Raji (cell line): ENCODE measurements at regions not wholly inside any gene's neighbourhood (a gene's known extent, or its start where the extent isn't known, plus 50 kb on each side); places are given as distances from the start of the nearest gene placed in this dataset.
A peak's percentile ranks its signal among the peaks of the same experiment; 100 is the strongest.

Experiments
- POLR2A ChIP-seq: IDR thresholded peaks from 2 replicates; pipeline ENCODE4 v1.6.1; 2011; ENCODE audit warnings: low read depth, low read length, control low read depth; ENCODE audit not compliant: insufficient read depth

- no peak for TF ChIP-seq POLR2A
Measured at GRCh38 chr6:159118924-159119323, 50.3 kb upstream of the FNDC1 start.

DNA sequence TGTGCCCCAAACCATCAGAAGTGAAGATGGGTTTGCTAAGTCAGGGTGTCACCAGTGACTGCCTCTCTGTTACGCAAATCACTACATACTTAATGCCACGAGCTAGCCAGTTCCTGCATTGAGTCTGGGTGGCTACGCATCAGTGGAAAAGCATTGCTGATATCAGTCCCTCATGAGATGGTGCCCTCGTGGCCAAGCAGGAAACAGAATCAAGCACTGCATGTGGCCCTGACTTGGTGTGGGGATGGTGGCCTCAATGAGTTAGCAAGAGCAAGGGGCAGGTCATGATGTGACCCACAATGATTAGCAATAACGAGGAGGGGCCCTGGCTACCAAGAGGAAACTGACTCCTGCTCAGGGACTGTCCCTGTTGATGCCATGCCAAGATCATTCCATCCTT lies 51.6 kb upstream of the FNDC1 start:
- no peak for TF ChIP-seq POLR2A

GRCh38 chr6:159117046-159117445 lies 52.2 kb upstream of the FNDC1 start:
- TF ChIP-seq POLR2A = no peak

DNA sequence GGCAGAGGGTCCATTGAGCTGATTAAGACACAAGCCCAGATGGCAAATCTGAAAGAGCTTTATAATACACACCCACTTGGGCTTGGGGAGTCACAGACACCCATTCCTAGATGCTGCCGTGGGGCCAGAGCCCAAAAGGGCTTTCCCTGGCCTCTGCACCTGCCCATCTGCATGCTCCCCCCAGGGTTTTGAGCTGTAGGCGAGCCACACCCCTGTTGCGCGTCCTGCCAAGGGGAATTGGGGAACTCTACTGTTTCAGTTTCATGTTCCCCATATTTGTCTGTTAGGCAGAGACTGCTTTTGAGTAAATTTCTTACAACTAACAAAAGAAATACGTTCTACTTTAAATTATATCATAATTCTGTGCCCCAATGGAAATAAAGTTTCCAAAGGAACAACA lies 52.9 kb upstream of the FNDC1 start:
- TF ChIP-seq POLR2A = no peak

- TF ChIP-seq POLR2A = no peak
Measured at GRCh38 chr6:159114569-159114968, 54.6 kb upstream of the FNDC1 start.

DNA sequence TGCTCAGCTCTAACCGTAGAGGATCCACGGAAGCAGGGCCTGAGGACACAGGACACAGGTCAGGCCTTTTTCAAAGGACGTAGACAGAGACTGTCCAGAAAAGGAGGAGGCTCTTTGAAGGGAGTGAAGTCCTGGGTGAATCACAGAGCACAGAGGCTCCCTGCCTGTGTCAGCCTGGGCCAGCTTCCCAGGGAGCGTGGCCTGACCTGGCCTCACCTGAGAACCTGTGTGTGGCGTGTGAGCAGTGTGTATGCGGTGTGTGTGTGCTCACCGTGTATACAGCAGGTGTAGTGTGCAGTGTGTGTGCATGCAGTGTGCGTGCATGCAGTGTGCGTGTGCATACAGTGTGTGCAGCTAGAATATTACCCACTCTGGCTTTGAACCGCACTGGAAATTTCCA lies 56.0 kb upstream of the FNDC1 start:
- no peak for TF ChIP-seq POLR2A

DNA sequence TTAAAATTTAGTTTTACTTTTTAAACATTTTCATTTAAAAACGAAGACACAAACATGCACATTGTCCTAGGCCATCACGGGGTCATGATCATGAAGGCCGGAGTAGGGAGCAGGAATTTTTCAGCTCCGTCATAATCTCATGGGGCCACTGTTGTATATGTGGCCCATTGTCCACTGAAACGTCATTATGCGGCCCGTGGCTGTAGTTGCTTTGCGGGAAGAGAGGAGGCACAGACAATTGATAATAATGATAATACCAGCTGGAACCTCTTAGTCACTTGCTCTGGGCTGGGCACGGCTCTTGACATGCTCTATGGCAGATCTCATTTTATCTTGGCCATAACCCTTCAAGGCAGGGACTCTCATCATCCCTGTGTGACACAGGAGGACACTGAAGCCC lies 56.5 kb upstream of the FNDC1 start:
- no peak for TF ChIP-seq POLR2A

DNA sequence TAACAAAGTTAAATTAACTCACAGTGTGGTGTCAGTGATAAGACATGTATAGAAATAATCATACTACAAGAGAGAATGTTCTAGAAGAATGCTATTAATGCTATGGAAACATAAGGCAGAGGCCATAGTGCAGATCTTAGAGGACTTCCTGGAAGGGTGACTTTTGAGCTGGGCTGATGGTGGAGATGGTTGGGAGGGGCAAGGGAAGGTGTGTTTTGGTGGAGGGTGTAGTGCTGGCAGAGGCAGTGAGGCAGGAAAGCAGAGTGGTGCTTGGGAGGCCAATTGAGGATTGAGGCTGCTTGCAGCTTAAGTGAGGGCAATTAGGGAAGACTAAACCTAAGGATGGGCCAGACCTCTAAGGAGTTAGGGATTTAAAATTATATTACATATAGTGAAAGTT lies 58.5 kb upstream of the FNDC1 start:
- TF ChIP-seq POLR2A = no peak

GRCh38 chr6:159110013-159110412 lies 59.2 kb upstream of the FNDC1 start:
- TF ChIP-seq POLR2A = no peak

DNA sequence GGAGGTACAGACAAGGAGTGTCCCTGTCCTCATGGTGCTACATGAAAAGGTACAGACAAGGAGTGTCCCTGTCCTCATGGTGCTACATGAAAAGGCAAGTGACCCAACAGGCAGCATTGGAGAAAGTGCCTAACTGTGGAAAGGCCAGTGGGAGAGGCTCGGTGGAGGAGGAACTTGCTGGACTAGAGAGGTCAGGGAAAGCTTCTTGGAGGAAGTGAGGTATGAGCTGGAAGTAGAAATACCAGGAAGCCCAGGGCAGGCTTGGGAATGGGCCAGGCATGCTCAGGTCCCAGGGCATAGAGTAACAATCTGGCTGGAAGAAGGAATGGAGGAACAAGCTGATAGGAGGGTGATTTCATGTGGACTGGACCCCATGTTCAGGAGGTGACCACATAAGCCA lies 59.8 kb upstream of the FNDC1 start:
- TF ChIP-seq POLR2A = no peak

- no peak for TF ChIP-seq POLR2A
Measured at GRCh38 chr6:159108426-159108985, 60.7 kb upstream of the FNDC1 start.

DNA sequence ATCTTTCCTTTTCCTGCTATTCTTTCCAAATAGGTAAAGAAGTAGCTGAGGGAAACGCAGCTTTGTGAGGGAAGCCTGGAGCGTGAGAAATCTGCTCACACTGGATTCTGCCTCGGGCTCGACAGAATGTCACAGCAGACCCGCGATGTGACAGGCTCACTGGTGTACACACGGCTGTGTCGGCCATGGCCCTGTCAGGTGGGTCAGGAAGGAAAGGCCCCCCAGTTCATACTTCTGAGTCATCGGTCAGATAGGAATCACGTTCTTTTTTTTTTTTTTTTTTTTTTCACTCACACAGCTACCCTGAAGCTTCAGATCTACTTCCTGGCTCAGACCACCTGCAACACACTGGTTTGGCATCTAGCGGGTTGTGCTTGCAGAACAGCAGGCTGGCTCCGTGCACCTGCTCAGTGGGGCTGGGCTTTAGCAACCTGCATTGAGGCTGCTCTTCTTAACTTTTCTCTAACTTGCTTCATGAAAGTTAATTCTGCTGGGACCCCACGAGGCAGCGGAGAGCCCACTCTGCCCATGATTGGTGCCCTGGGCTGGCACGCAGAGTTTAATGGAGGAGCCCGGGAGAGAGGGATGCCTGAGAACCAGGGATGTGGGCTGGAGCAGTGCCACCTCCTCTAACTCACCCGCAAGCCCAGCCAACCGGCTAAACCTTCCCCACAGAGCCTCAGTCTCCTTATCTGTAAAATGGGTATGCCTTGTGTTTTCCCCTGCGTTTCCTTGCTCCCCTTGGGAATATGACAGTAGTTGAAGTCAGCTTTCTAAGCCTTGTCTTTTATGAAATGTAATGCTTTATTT lies 61.5 kb upstream of the FNDC1 start:
- peak; percentile 42 for TF ChIP-seq POLR2A

DNA sequence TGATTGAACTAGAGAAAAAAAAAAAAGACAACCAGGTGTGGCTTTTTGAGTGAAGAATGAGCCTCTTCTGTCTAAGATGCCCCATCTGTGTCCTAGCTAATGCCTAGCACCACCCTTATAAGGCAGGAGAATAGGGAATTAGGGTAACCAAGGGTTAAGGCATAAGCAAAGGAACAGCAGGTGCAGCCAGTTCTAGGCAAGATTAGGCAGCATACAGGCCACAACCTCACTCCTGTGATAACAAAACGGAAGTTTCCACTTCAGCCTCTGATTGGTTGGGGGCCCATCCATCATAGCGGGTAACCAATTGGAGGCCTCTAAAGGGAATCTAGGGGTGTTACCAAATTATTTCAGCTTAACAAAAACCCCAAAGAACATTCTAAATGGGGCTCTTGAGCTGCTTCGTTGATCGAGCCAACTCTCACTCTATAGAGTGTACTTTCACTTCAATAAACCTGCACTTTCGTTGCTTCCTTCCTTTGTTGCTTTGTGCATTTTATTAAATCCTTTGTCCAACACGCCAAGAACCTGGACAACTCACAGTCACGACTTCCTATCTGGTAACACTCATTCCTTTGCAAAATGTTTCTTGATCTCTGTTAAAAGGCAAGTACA lies 61.9 kb upstream of the TAGAP start:
- peak; percentile 55 for TF ChIP-seq POLR2A

DNA sequence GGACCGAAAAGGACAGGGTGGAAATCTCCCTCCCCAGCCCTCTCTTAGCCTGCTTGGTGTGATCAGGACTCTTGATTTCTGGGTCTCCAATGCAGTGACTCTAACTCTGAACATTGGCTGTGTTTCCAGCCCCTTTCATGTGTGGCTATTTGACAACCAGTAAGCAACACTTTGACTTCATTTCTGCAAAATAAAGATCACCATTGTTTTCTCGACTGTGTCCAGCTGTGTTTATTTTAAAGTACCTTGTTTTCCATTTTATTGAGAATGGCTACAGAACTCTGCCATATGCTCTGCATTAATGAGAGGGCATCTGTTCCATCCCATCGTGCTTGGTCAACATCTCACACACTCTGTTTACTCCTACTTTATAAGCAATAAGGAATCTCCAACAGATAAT lies 60.9 kb upstream of the TAGAP start:
- no peak for TF ChIP-seq POLR2A

DNA sequence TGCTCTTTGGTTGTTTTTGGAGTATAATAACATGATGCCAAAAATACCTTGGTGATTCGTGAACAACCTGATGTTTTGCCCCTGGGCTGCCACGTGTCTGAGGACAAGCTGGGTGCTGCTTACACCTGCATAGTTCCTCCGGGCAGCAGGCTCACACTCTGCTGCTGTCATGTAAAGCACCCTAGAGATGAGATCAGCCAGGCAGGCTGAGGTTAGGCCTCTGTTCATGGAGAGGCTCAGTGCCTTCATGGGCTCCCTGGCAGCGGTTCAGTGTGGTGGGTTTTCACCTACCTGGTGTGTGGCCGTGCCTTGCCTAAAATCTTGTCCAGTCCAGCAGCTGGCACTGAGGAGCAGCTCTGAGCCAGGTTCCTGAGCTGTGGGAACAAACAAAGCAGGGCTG lies 60.1 kb upstream of the TAGAP start:
- peak; percentile 61; the same call in 1 of the 2 replicates for TF ChIP-seq POLR2A

DNA sequence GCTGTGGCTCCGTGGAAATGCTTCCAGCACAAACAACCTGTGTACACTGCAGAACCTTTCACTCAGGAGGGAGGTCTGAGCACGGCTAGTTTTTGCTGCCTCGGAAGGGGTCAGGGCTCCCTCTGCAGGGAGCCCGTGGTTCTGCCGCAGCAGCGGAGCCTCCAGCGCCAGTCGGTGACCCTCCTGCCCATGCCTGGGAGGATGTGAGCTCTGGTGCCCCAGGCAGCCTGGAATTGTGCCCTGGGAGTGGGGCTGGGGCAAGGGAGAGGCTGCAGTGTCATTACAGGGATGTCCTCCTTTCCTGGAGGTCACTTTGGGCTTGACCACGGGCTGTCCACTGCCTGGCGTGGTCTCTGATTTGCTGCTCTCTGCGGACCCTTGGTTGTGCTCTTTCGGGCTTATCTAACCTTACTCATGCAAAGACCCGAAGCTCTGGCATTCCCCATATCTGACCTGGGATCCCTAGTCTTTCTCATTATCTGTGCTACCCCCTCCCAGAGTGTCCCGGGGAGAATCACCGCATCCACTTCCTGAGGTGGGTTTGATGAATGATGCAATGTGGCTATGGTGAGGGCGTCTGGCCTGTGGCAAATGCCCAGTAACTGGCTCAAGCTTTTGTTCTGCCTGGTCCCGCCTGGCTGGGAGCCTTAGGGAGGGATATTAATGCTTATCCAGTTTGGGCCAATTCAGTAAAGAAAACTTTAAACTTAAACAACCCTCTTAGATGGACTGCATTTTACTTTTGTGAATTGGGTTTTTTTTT lies 59.6 kb upstream of the TAGAP start:
- TF ChIP-seq POLR2A = no peak
